ENCODE measurements at regions not wholly inside any gene's neighbourhood (a gene's known extent, or its start where the extent isn't known, plus 50 kb on each side); places are given as distances from the start of the nearest gene placed in this dataset.

DNA sequence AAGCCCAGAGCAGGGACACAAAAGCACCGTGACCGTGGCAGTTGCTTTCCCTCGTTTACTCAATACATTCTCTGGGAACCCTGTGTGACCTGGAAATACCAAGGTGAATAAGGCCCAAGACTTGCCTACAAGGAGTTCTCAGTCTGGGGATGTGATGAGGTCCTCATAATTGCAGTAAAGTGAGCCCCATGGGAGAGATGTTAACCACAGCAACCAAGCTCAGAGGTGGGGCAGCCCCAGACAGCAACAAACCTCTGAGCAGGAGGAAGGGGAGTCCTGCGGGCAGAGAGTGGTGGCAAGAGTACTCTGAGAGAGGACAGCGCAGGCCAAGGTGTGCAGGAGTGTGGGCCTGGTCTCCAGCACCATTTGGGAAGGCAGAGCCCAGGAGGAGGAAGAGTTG, 91.6 kb downstream of the TTC32 start:
- no peaks in the 10 kb centered on the region; the same call in none of the 2 replicates for H3K27me3 ChIP-seq (replicated peaks; ENCODE audit: control insufficient read depth, insufficient read depth, low read length)
- TF ChIP-seq CTCF (IDR thresholded peaks at IDR 0.05; ENCODE audit: insufficient read depth, low read length, poor library complexity, severe bottlenecking): no peak
- no peak for DNase-seq (ENCODE audit: extremely low read depth, insufficient read length)
- no peak overlapping the region for H3K4me3 ChIP-seq (replicated peaks; ENCODE audit: low read depth, low read length)
- no peaks in the 10 kb centered on the region for H3K36me3 ChIP-seq (ENCODE audit: control insufficient read depth, insufficient read depth, low read length)

DNA sequence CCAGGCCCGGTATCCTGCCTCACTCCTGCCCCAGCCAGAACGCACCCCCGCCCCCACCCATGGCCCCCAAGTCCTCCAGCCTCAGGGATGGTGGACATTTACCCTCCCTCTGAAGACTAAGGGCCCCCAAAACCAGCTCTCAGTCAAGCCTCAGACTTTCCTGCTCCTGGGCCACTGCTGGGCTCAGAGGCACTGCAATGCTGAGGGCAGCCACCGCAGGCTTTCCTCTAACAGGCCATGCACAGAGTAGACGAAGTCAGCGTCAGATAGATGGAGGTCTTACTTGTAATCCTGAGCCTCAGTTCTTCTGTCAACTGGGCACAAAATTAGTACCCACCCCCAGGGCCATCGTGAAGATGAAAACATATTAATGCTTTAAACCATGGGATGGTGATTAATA, 92.6 kb downstream of the TTC32 start:
- no peaks in the 10 kb centered on the region for H3K36me3 ChIP-seq (ENCODE audit: control insufficient read depth, insufficient read depth, low read length)
- no peak for TF ChIP-seq CTCF (IDR thresholded peaks at IDR 0.05; ENCODE audit: insufficient read depth, low read length, poor library complexity, severe bottlenecking)
- no peak for DNase-seq (ENCODE audit: extremely low read depth, insufficient read length)
- no peaks in the 10 kb centered on the region; the same call in none of the 2 replicates for H3K27me3 ChIP-seq (replicated peaks; ENCODE audit: control insufficient read depth, insufficient read depth, low read length)
- H3K4me3 ChIP-seq (replicated peaks; ENCODE audit: low read depth, low read length): no peak overlapping the region

DNA sequence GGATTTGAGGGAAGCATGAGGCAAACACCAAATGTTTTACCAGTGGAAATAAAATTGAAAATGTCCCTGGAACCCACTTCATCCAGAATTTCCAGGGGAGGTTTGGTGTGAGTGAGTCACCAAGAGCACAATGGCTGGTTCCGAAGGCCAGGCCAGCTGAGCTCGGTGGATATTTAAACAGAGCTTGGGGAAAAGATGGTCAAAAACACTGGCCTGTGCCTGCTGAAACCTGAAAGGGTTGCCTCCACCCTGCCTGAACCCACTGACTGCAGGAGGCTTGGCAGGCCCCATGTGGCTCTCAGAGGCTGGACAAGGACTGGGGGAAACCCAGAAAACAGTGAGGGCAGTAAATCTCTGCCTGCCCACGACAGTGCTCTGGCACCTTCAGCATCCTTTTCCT, 93.9 kb downstream of the TTC32 start:
- H3K4me3 ChIP-seq (replicated peaks; ENCODE audit: low read depth, low read length): no peak overlapping the region
- no peaks in the 10 kb centered on the region; the same call in none of the 2 replicates for H3K27me3 ChIP-seq (replicated peaks; ENCODE audit: control insufficient read depth, insufficient read depth, low read length)
- H3K36me3 ChIP-seq (ENCODE audit: control insufficient read depth, insufficient read depth, low read length): no peaks in the 10 kb centered on the region
- no peak for DNase-seq (ENCODE audit: extremely low read depth, insufficient read length)
- TF ChIP-seq CTCF (IDR thresholded peaks at IDR 0.05; ENCODE audit: insufficient read depth, low read length, poor library complexity, severe bottlenecking): no peak

GRCh38 chr2:19807346-19807745, 94.4 kb downstream of the TTC32 start:
- no peak for DNase-seq (ENCODE audit: extremely low read depth, insufficient read length)
- TF ChIP-seq CTCF (IDR thresholded peaks at IDR 0.05; ENCODE audit: insufficient read depth, low read length, poor library complexity, severe bottlenecking): no peak
- Histone ChIP-seq H3K36me3 (ENCODE audit: control insufficient read depth, insufficient read depth, low read length) (no peaks in the 10 kb centered on the region), H3K27me3 (replicated peaks; ENCODE audit: control insufficient read depth, insufficient read depth, low read length) (no peaks in the 10 kb centered on the region; the same call in none of the 2 replicates), H3K4me3 (replicated peaks; ENCODE audit: low read depth, low read length) (no peak overlapping the region)

DNA sequence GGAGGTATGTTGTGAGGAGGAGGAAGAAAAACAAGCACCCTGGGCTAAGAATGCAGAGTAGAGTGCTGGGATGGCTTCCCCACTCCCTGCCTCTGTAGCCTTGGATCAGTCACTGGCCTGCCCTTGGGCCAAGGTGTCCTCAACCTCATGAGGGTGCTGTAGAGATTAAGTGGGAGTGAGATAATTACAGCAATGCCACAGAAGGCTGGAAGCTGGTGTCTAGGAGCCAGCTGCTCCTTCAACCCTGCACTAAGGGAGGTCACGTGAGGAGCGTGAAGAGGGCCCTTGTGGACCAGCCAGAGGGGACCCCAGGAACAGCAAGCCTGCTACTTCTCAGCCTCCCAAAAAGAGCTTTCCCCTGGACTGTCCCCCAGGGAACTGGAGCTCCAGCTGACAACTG, 95.2 kb downstream of the TTC32 start:
- H3K27me3 ChIP-seq (replicated peaks; ENCODE audit: control insufficient read depth, insufficient read depth, low read length): no peaks in the 10 kb centered on the region; the same call in none of the 2 replicates
- no peak for DNase-seq (ENCODE audit: extremely low read depth, insufficient read length)
- H3K36me3 ChIP-seq (ENCODE audit: control insufficient read depth, insufficient read depth, low read length): no peaks in the 10 kb centered on the region
- H3K4me3 ChIP-seq (replicated peaks; ENCODE audit: low read depth, low read length): no peak overlapping the region
- no peak for TF ChIP-seq CTCF (IDR thresholded peaks at IDR 0.05; ENCODE audit: insufficient read depth, low read length, poor library complexity, severe bottlenecking)

GRCh38 chr2:19806131-19806530, 95.7 kb downstream of the TTC32 start:
- no peak for DNase-seq (ENCODE audit: extremely low read depth, insufficient read length)
- H3K36me3 ChIP-seq (ENCODE audit: control insufficient read depth, insufficient read depth, low read length): no peaks in the 10 kb centered on the region
- H3K27me3 ChIP-seq (replicated peaks; ENCODE audit: control insufficient read depth, insufficient read depth, low read length): no peaks in the 10 kb centered on the region; the same call in none of the 2 replicates
- TF ChIP-seq CTCF (IDR thresholded peaks at IDR 0.05; ENCODE audit: insufficient read depth, low read length, poor library complexity, severe bottlenecking): no peak
- no peak overlapping the region for H3K4me3 ChIP-seq (replicated peaks; ENCODE audit: low read depth, low read length)
